ENCODE measurements at regions not wholly inside any gene's neighbourhood (a gene's known extent, or its start where the extent isn't known, plus 50 kb on each side); places are given as distances from the start of the nearest gene placed in this dataset.
"Not testable (repeated sequence)": the region's sequence is repeated elsewhere in the genome, so short reads cannot be mapped to it uniquely, and the experiment has no call there.

- no peak overlapping the region for H3K27ac ChIP-seq (replicated peaks)
- H3K36me3 ChIP-seq: no peaks in the 10 kb centered on the region
- H3K27me3 ChIP-seq (ENCODE audit: low read depth): no peaks in the 10 kb centered on the region
- no peak overlapping the region for H3K4me3 ChIP-seq
- H3K9me3 ChIP-seq (replicated peaks): no peaks in the 10 kb centered on the region
- no peak for DNase-seq
- TF ChIP-seq, protein P1, sequence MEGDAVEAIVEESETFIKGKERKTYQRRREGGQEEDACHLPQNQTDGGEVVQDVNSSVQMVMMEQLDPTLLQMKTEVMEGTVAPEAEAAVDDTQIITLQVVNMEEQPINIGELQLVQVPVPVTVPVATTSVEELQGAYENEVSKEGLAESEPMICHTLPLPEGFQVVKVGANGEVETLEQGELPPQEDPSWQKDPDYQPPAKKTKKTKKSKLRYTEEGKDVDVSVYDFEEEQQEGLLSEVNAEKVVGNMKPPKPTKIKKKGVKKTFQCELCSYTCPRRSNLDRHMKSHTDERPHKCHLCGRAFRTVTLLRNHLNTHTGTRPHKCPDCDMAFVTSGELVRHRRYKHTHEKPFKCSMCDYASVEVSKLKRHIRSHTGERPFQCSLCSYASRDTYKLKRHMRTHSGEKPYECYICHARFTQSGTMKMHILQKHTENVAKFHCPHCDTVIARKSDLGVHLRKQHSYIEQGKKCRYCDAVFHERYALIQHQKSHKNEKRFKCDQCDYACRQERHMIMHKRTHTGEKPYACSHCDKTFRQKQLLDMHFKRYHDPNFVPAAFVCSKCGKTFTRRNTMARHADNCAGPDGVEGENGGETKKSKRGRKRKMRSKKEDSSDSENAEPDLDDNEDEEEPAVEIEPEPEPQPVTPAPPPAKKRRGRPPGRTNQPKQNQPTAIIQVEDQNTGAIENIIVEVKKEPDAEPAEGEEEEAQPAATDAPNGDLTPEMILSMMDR (IDR thresholded peaks at IDR 0.05; ENCODE audit: borderline replicate concordance): no peak
- H3K4me1 ChIP-seq: no peaks in the 10 kb centered on the region
- intact Hi-C loops (cut with micrococcal nuclease): no loop called here
Measured at GRCh38 chr7:137122145-137122544, 221.4 kb downstream of the PTN start.

DNA sequence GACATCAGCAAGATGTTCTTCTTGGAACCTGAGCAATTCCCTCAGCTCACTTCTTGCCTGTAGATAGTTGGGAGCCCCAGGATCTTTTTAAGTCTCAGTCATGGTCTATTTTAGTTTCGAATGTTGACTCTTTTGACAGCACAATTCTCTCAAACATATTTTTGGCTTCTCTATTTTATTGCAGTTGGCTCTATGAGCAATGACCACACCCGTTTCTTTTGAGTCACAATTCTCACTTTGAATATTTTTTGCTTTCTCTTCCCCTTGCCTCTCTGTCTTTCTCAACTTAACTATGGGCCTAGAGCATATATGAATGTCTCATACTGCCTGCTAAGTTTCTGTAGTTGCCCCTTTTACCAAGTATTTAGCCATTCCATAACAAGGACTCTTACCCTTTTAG, 222.8 kb downstream of the PTN start:
- no peak overlapping the region for H3K27ac ChIP-seq (replicated peaks)
- no peaks in the 10 kb centered on the region for H3K36me3 ChIP-seq
- H3K4me1 ChIP-seq: no peaks in the 10 kb centered on the region
- DNase-seq: no peak
- no peak overlapping the region for H3K4me3 ChIP-seq
- TF ChIP-seq, protein P1 (IDR thresholded peaks at IDR 0.05; ENCODE audit: borderline replicate concordance): no peak
- H3K9me3 ChIP-seq (replicated peaks): no peaks in the 10 kb centered on the region
- intact Hi-C loops (cut with micrococcal nuclease): no loop called here
- H3K27me3 ChIP-seq (ENCODE audit: low read depth): no peaks in the 10 kb centered on the region

DNA sequence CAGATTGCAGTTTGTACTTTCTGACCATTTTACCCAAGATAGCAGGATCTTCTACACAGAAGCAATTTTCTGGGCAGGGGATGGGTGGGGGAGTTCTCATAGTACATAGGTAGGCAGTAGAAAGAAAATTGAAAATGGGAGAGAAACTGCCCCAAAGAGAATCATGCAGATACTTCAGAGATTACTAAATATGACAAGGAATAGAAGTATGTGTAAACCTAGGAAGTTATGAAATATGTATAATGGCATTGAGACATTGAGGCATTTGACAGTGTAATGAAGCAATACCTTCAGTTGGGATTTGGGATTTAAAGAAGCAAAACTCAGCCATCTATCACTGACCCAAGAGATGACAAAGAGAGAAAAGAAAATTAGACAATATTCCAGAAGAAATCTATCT, 233.0 kb downstream of the PTN start:
- Histone ChIP-seq H3K9me3 (replicated peaks) (peaks cover 15% of the 10 kb centered on the region), H3K27ac (replicated peaks) (no peak overlapping the region), H3K36me3 (no peaks in the 10 kb centered on the region), H3K27me3 (ENCODE audit: low read depth) (no peaks in the 10 kb centered on the region), H3K4me1 (no peaks in the 10 kb centered on the region), H3K4me3 (no peak overlapping the region)
- DNase-seq: no peak
- intact Hi-C loops (cut with micrococcal nuclease): no loop called here
- TF ChIP-seq, protein P1 (IDR thresholded peaks at IDR 0.05; ENCODE audit: borderline replicate concordance): no peak

DNA sequence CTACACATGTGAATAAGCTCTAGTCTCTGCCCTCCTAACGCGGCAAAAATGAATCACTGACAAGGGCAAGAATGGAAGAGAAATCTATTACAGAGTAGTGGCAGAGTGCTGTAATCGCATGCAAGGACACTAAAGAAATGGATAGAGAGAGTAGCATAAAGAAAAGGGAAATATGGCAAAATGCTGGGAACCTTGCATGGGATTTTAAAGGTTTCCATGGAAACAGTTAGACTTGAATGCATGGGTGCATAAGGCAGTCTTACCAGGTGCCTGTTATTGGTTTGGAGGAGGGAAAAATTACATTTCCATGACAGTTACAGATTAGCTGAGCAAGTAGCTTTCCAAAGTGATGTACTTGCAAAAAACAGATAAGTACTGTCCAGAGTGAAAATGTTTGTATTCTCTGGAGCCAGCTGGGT, 233.4 kb downstream of the PTN start:
- intact Hi-C loops (cut with micrococcal nuclease): no loop called here
- TF ChIP-seq, protein P1 (IDR thresholded peaks at IDR 0.05; ENCODE audit: borderline replicate concordance): no peak
- H3K9me3 ChIP-seq (replicated peaks): peaks cover 15% of the 10 kb centered on the region

GRCh38 chr7:137107802-137108201, 235.7 kb downstream of the PTN start:
- H3K4me1 ChIP-seq; H3K4me3 ChIP-seq; DNase-seq; H3K27me3 ChIP-seq (ENCODE audit: low read depth); H3K36me3 ChIP-seq; H3K27ac ChIP-seq (replicated peaks): not testable (repeated sequence)
- H3K9me3 ChIP-seq (replicated peaks): peaks cover 15% of the 10 kb centered on the region
- intact Hi-C loops (cut with micrococcal nuclease): loop anchor here (10.0 kb wide), 1 partner anchor 1313 kb away; no protein-coding TSS in a partner anchor

More for the DNA sequence above, 233.4 kb downstream of the PTN start:
- H3K27me3 ChIP-seq (ENCODE audit: low read depth): no peaks in the 10 kb centered on the region
- no peak overlapping the region for H3K4me3 ChIP-seq
- no peak overlapping the region for H3K27ac ChIP-seq (replicated peaks)
- no peaks in the 10 kb centered on the region for H3K4me1 ChIP-seq
- DNase-seq: no peak
- no peaks in the 10 kb centered on the region for H3K36me3 ChIP-seq

- H3K4me1 ChIP-seq; H3K4me3 ChIP-seq; H3K27ac ChIP-seq (replicated peaks); H3K36me3 ChIP-seq; DNase-seq; H3K27me3 ChIP-seq (ENCODE audit: low read depth): not testable (repeated sequence)
- intact Hi-C loops (cut with micrococcal nuclease): loop anchor here (10.0 kb wide), 1 partner anchor 1309 kb away; no protein-coding TSS in a partner anchor
- H3K9me3 ChIP-seq (replicated peaks): peaks cover 15% of the 10 kb centered on the region
Measured at GRCh38 chr7:137103526-137103925, 235.1 kb downstream of the CHRM2 start.

DNA sequence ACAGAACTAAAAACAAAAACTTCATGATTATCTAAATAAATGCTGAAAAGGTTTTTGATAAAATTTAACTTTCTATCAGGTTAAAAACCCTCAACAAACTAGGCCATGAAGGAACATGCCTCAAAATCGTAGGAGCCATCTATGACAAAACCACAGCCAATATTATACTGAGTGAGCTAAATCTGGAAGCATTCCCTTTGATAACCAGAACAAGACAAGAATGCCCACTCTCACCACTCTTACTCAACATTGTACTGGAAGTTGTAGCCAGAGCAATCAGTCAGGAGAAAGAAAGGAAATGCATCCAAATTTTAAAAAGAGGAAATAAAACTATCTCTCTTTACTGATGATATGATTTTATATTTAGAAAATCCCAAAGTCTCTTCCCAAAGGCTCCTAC, 228.7 kb downstream of the CHRM2 start:
- Histone ChIP-seq H3K36me3 (no peaks in the 10 kb centered on the region), H3K27ac (replicated peaks) (peak overlapping the region; percentile 10), H3K4me1 (peaks cover 9% of the 10 kb centered on the region), H3K27me3 (ENCODE audit: low read depth) (no peaks in the 10 kb centered on the region), H3K9me3 (replicated peaks) (peaks cover 13% of the 10 kb centered on the region), H3K4me3 (no peak overlapping the region)
- intact Hi-C loops (cut with micrococcal nuclease): no loop called here
- TF ChIP-seq, protein P1 (IDR thresholded peaks at IDR 0.05; ENCODE audit: borderline replicate concordance): no peak
- no peak for DNase-seq

Measured in left ventricle myocardium inferior (tissue), 1 donor.